GM23248 (cell line): ENCODE measurements at regions not wholly inside any gene's neighbourhood (a gene's known extent, or its start where the extent isn't known, plus 50 kb on each side); places are given as distances from the start of the nearest gene placed in this dataset.

ENCODE experiments used
- EZH2 ChIP-seq: fragments of 200-600 bp; sonication (generic); IDR thresholded peaks from 2 replicates; pipeline ENCODE4 v1.6.1; 2018; ENCODE audit warnings: antibody characterized with exemption, mild to moderate bottlenecking; ENCODE audit not compliant: insufficient read depth, poor library complexity, severe bottlenecking
- EZH2phosphoT487 ChIP-seq: fragments of 200-600 bp; sonication (generic); IDR thresholded peaks from 2 replicates; pipeline ENCODE4 v1.6.1; 2018; ENCODE audit warnings: antibody characterized with exemption, moderate library complexity, mild to moderate bottlenecking, low read depth; ENCODE audit not compliant: insufficient read depth

DNA sequence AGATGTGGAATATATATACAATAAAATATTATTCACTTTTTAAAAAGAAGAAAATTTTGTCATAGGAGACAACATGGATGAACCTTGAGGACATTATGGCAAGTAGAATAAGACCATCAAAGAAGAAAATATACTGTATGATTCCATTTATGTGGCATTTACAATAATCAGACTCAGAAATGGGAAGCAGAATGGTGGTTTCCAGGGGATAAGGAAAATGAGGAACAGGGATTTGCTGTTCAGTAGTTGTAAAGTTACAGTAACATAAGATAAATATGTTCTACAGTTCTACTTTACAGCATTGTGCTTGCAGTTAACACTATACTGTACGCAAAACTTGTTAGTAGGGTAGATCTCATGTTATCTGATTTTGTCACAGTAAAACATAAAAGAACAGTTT is 1271.0 kb downstream of the LRFN5 start:
- TF ChIP-seq EZH2: no peak
- no peak for TF ChIP-seq EZH2phosphoT487
